ENCODE measurements at regions not wholly inside any gene's neighbourhood (a gene's known extent, or its start where the extent isn't known, plus 50 kb on each side); places are given as distances from the start of the nearest gene placed in this dataset.

GRCh38 chr9:90515510-90515909 is 127.1 kb downstream of the DIRAS2 start:
- TF ChIP-seq POLR2A (IDR thresholded peaks at IDR 0.05; ENCODE audit: borderline replicate concordance, extremely low read depth, insufficient read depth, insufficient read length) (no peak), EZH2phosphoT487 (IDR thresholded peaks at IDR 0.05; ENCODE audit: borderline replicate concordance) (no peak), CTCF (IDR thresholded peaks at IDR 0.05 in 2 of 3, conservative IDR thresholded peaks at IDR 0.05 in 1 of 3; ENCODE audit: borderline replicate concordance in 1 of 3, insufficient read depth in 1 of 3, low read depth in 2 of 3, low read length in 2 of 3) (no peak), SP1 (IDR thresholded peaks at IDR 0.05; ENCODE audit: low read depth) (no peak)
